ENCODE measurements at regions not wholly inside any gene's neighbourhood (a gene's known extent, or its start where the extent isn't known, plus 50 kb on each side); places are given as distances from the start of the nearest gene placed in this dataset.

- TF ChIP-seq POLR2A (IDR thresholded peaks at IDR 0.05) (no peak), CTCF (IDR thresholded peaks at IDR 0.05) (no peak), EP300 (IDR thresholded peaks at IDR 0.05) (no peak)
Measured at GRCh38 chr10:113278221-113278620, 274.6 kb upstream of the HABP2 start.

Measured in tibial nerve (tissue), 4 donors.